ENCODE measurements at regions not wholly inside any gene's neighbourhood (a gene's known extent, or its start where the extent isn't known, plus 50 kb on each side); places are given as distances from the start of the nearest gene placed in this dataset.

DNA sequence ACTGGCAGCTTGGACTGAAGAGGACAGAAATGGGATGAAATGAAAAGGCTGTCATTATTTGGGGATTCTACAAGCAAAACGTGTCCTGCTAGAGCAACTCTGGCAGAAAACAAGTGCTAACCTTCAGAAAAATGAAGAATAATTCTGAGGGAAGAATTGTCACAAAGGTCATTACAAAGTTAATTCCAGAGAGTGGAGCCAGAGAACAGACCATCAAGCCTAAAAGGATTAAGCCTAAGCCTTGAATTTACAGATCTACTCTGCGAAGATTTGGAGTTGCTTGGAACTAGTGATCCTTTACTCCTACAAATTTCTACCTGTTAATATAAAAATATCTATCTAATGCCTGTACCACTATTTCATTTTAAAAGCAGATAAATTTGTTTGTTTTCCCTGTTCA lies 1077.3 kb upstream of the CNTN5 start:
- TF ChIP-seq EZH2 (IDR thresholded peaks at IDR 0.05): no peak
- TF ChIP-seq, protein P1, sequence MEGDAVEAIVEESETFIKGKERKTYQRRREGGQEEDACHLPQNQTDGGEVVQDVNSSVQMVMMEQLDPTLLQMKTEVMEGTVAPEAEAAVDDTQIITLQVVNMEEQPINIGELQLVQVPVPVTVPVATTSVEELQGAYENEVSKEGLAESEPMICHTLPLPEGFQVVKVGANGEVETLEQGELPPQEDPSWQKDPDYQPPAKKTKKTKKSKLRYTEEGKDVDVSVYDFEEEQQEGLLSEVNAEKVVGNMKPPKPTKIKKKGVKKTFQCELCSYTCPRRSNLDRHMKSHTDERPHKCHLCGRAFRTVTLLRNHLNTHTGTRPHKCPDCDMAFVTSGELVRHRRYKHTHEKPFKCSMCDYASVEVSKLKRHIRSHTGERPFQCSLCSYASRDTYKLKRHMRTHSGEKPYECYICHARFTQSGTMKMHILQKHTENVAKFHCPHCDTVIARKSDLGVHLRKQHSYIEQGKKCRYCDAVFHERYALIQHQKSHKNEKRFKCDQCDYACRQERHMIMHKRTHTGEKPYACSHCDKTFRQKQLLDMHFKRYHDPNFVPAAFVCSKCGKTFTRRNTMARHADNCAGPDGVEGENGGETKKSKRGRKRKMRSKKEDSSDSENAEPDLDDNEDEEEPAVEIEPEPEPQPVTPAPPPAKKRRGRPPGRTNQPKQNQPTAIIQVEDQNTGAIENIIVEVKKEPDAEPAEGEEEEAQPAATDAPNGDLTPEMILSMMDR (IDR thresholded peaks at IDR 0.05): peak; percentile 17
